ENCODE measurements at regions not wholly inside any gene's neighbourhood (a gene's known extent, or its start where the extent isn't known, plus 50 kb on each side); places are given as distances from the start of the nearest gene placed in this dataset.

GRCh38 chr4:126799971-126800574 lies 832.7 kb upstream of the INTU start:
- Histone ChIP-seq H3K4me3 (replicated peaks; ENCODE audit: insufficient read depth, low read length) (no peak overlapping the region), H3K27me3 (ENCODE audit: insufficient read depth, poor library complexity, severe bottlenecking) (no peaks in the 10 kb centered on the region), H3K27ac (replicated peaks) (no peak overlapping the region)
- no peak for DNase-seq (ENCODE audit: low read depth in 1 of 2, low spot score in 1 of 2)
- no peak for TF ChIP-seq POLR2AphosphoS5 (IDR thresholded peaks at IDR 0.05; ENCODE audit: low read depth)
- TF ChIP-seq REST (IDR thresholded peaks at IDR 0.05; ENCODE audit: insufficient replicate concordance, low read depth), result no peak
- no peak for TF ChIP-seq GABPA (IDR thresholded peaks at IDR 0.05; ENCODE audit: low read depth)
- no peak for TF ChIP-seq CTCF (IDR thresholded peaks at IDR 0.05; ENCODE audit: insufficient read depth, low read length)
- TF ChIP-seq SPI1 (IDR thresholded peaks at IDR 0.05; ENCODE audit: borderline replicate concordance, low read depth), result no peak

GRCh38 chr4:126800575-126801141 lies 832.1 kb upstream of the INTU start:
- Histone ChIP-seq H3K4me3 (replicated peaks; ENCODE audit: insufficient read depth, low read length) (no peak overlapping the region), H3K27ac (replicated peaks) (no peak overlapping the region), H3K27me3 (ENCODE audit: insufficient read depth, poor library complexity, severe bottlenecking) (no peaks in the 10 kb centered on the region)
- no peak for DNase-seq (ENCODE audit: low read depth in 1 of 2, low spot score in 1 of 2)
- TF ChIP-seq REST (IDR thresholded peaks at IDR 0.05; ENCODE audit: insufficient replicate concordance, low read depth), result no peak
- no peak for TF ChIP-seq POLR2AphosphoS5 (IDR thresholded peaks at IDR 0.05; ENCODE audit: low read depth)
- no peak for TF ChIP-seq CTCF (IDR thresholded peaks at IDR 0.05; ENCODE audit: insufficient read depth, low read length)
- no peak for TF ChIP-seq GABPA (IDR thresholded peaks at IDR 0.05; ENCODE audit: low read depth)
- no peak for TF ChIP-seq SPI1 (IDR thresholded peaks at IDR 0.05; ENCODE audit: borderline replicate concordance, low read depth)

DNA sequence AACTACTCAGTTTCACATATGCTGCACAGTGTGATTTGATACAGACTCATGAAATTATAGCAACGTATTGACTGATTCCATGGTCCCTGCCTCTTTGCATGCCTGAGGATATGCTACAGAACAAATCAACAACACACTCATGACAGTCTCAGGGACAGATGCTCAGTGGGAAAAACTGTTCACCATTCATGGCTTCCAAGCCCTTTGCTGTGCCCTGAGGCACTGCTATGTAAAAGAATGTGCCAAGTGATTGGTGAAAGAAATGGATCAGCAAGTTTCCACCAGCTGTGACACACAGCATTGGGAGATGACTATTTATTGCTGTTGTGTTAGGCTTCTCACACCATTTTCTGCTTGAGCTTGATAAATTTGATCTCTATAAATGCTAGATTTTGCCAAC lies 825.6 kb upstream of the INTU start:
- TF ChIP-seq GABPA (IDR thresholded peaks at IDR 0.05; ENCODE audit: low read depth) (no peak), REST (IDR thresholded peaks at IDR 0.05; ENCODE audit: insufficient replicate concordance, low read depth) (no peak)
- no peak for DNase-seq (ENCODE audit: low read depth in 1 of 2, low spot score in 1 of 2)
- no peak overlapping the region for H3K4me3 ChIP-seq (replicated peaks; ENCODE audit: insufficient read depth, low read length)
- no peak overlapping the region for H3K27ac ChIP-seq (replicated peaks)
- H3K27me3 ChIP-seq (ENCODE audit: insufficient read depth, poor library complexity, severe bottlenecking), result no peaks in the 10 kb centered on the region

All from HL-60 (cell line).